ENCODE measurements at regions not wholly inside any gene's neighbourhood (a gene's known extent, or its start where the extent isn't known, plus 50 kb on each side); places are given as distances from the start of the nearest gene placed in this dataset.
A peak's percentile ranks its signal among the peaks of the same experiment; 100 is the strongest.

- Mint-ChIP-seq H3K36me3 (no peaks in the 10 kb centered on the region), H3K9me3 (peaks cover 19% of the 10 kb centered on the region), H3K4me3 (no peak overlapping the region), H3K27ac (no peak overlapping the region), H3K27me3 (ENCODE audit: low read depth) (no peaks in the 10 kb centered on the region), H3K4me1 (no peaks in the 10 kb centered on the region)
- ATAC-seq (no peak), DNase-seq (ENCODE audit: low spot score) (no peak)
- TF ChIP-seq NFYB (CRISPR knock-in tag; conservative IDR thresholded peaks at IDR 0.05; ENCODE audit: low read depth) (no peak), JAZF1 (CRISPR knock-in tag; IDR thresholded peaks at IDR 0.05) (no peak), AR (CRISPR knock-in tag; IDR thresholded peaks at IDR 0.05) (no peak), STAT6 (CRISPR knock-in tag; conservative IDR thresholded peaks at IDR 0.05; ENCODE audit: low read depth) (no peak)
- ChIA-PET POLR2A (no interaction called here), CTCF (no interaction called here)
Measured at GRCh38 chr4:175246941-175247340, 328.8 kb downstream of the ADAM29 start.

- Mint-ChIP-seq H3K4me3 (no peak overlapping the region), H3K4me1 (no peaks in the 10 kb centered on the region), H3K27me3 (ENCODE audit: low read depth) (0 out of 2 replicates have a peak, but pooled peaks cover 3% of the 10 kb centered on the region), H3K36me3 (no peaks in the 10 kb centered on the region), H3K27ac (no peak overlapping the region), H3K9me3 (peaks cover 13% of the 10 kb centered on the region)
- peak; percentile 57 for ATAC-seq
- ChIA-PET CTCF (interaction anchor here (0.6 to 1.9 kb wide), 5 partner anchors 10 to 489 kb away, joined by 3 to 4 read pairs (median 3); no protein-coding TSS in a partner anchor), POLR2A (no interaction called here)
- DNase-seq (ENCODE audit: low spot score), result peak; percentile 36
- TF ChIP-seq ZNF671 (CRISPR knock-in tag; IDR thresholded peaks at IDR 0.05) (no peak), USF2 (CRISPR knock-in tag; IDR thresholded peaks at IDR 0.05) (no peak), ATF1 (CRISPR knock-in tag; IDR thresholded peaks at IDR 0.05) (no peak), GABPB1 (CRISPR knock-in tag; IDR thresholded peaks at IDR 0.05) (no peak), RELA (CRISPR knock-in tag; IDR thresholded peaks at IDR 0.05; ENCODE audit: borderline replicate concordance) (no peak), ATF6 (CRISPR knock-in tag; IDR thresholded peaks at IDR 0.05) (no peak), NFE2L1 (CRISPR knock-in tag; IDR thresholded peaks at IDR 0.05) (no peak)
Measured at GRCh38 chr4:175252642-175253041, 334.5 kb downstream of the ADAM29 start.

GRCh38 chr4:175253184-175253902 is 335.2 kb downstream of the ADAM29 start:
- Mint-ChIP-seq H3K27ac (no peak overlapping the region), H3K27me3 (ENCODE audit: low read depth) (0 out of 2 replicates have a peak, but pooled peaks cover 3% of the 10 kb centered on the region), H3K36me3 (no peaks in the 10 kb centered on the region), H3K4me3 (no peak overlapping the region), H3K9me3 (peaks cover 13% of the 10 kb centered on the region), H3K4me1 (no peaks in the 10 kb centered on the region)
- DNase-seq (ENCODE audit: low spot score) (no peak), ATAC-seq (peak; percentile 71)
- ChIA-PET CTCF (interaction anchor here (0.6 to 1.9 kb wide), 6 partner anchors 11 to 489 kb away, joined by 3 to 4 read pairs (median 4); no protein-coding TSS in a partner anchor), POLR2A (no interaction called here)
- TF ChIP-seq FOXK1 (CRISPR knock-in tag; IDR thresholded peaks at IDR 0.05) (no peak), NFE2L1 (CRISPR knock-in tag; IDR thresholded peaks at IDR 0.05) (no peak), ATF2 (CRISPR knock-in tag; IDR thresholded peaks at IDR 0.05; ENCODE audit: borderline replicate concordance, low read depth) (no peak), CBFB (CRISPR knock-in tag; IDR thresholded peaks at IDR 0.05; ENCODE audit: low read depth) (no peak), E2F1 (CRISPR knock-in tag; IDR thresholded peaks at IDR 0.05) (no peak), FOXP1 (CRISPR knock-in tag; IDR thresholded peaks at IDR 0.05; ENCODE audit: borderline replicate concordance) (no peak), ESRRA (CRISPR knock-in tag; IDR thresholded peaks at IDR 0.05; ENCODE audit: borderline replicate concordance) (no peak), PRRX2 (CRISPR knock-in tag; IDR thresholded peaks at IDR 0.05) (no peak)

Measured in WTC11 (cell line).